ENCODE measurements at regions not wholly inside any gene's neighbourhood (a gene's known extent, or its start where the extent isn't known, plus 50 kb on each side); places are given as distances from the start of the nearest gene placed in this dataset.

DNA sequence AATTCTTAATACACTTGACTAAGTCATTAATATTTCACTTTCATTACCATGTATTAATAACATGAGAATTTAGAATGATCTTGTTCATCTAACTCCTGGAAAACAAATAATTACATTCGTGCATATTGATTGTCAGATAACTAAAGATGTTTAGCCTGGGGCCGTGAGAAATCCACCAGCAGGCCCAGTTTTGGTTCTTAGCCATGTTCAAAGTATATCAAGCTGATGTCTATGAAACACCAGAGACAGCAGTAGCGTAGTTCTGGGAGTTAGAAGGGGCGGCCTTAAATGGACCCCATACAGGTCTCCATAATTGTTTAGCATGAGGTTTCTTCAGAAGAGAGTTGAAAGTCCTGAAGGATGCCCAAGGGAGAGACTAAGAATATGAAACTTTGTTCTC is 103.6 kb upstream of the DPH6 start:
- no peak for TF ChIP-seq CTCF (conservative IDR thresholded peaks at IDR 0.05)
- no peak for TF ChIP-seq EZH2 (IDR thresholded peaks at IDR 0.05; ENCODE audit: low read depth)

Data from PC-9 (cell line).